Endothelial cell of umbilical vein (primary cell): ENCODE measurements at regions not wholly inside any gene's neighbourhood (a gene's known extent, or its start where the extent isn't known, plus 50 kb on each side); places are given as distances from the start of the nearest gene placed in this dataset.

Experiments used
- BruUV-seq: library from RNA; stranded (reverse); fragments of 400-500 nt; replicated peaks from 2 replicates; lab custom pipeline; 2021; lab: Mats Ljungman, UMichigan
- CTCF ChIA-PET: fragments of 300-600, 350-600 bp; sonication (Branson Sonifier 250); formaldehyde crosslinking; loops from one replicate; lab custom pipeline; 2021; ENCODE audit warnings: antibody characterized with exemption, inconsistent platforms; lab: Charles Lee
- POLR2A ChIA-PET: fragments of 300-600, 350-600 bp; sonication (Branson Sonifier 250); formaldehyde crosslinking; loops from one replicate; lab custom pipeline; 2021; ENCODE audit warnings: antibody characterized with exemption, inconsistent platforms; lab: Charles Lee
- DNase-seq: peaks from one replicate; pipeline ENCODE4 v3.0.0-alpha.2; 2011; ENCODE audit warnings: low read depth, low spot score
- FAIRE-seq: peaks from 2 replicates; lab custom pipeline; 2011; peaks lifted over from hg19 to GRCh38; lab: Jason Lieb, UNC
- H2AFZ ChIP-seq: 2 replicates; pipeline ENCODE4 v1.6.0; 2012; ENCODE audit warnings: low read depth, low read length, control low read depth, inconsistent platforms
- H3K27ac ChIP-seq: 2 replicates; pipeline ENCODE4 v1.5.1; 2011; ENCODE audit warnings: low read depth, mild to moderate bottlenecking, control low read depth, low read length, moderate library complexity; ENCODE audit not compliant: insufficient read depth
- H3K27me3 ChIP-seq, 2 experiments: 2 replicates each; pipeline versions ENCODE4 v1.6.0 to v1.6.1; 2011; ENCODE audit warnings: low read length in 2 of 2, mixed read lengths in 1 of 2; ENCODE audit not compliant: control insufficient read depth in 2 of 2, insufficient read depth in 2 of 2
- H3K36me3 ChIP-seq, 2 experiments: 2 replicates in 1 of 2; 3 replicates in 1 of 2; pipeline ENCODE4 v1.5.1; 2011; ENCODE audit warnings: low read length in 2 of 2, mild to moderate bottlenecking in 1 of 2, moderate library complexity in 1 of 2; ENCODE audit not compliant: control insufficient read depth in 2 of 2, insufficient read depth in 2 of 2; ENCODE audit errors: extremely low read depth in 1 of 2
- H3K4me1 ChIP-seq: 3 replicates; pipeline ENCODE4 v1.5.1; 2011; ENCODE audit warnings: mild to moderate bottlenecking, low read length; ENCODE audit not compliant: control insufficient read depth, insufficient read depth; ENCODE audit errors: extremely low read depth
- H3K4me2 ChIP-seq: 2 replicates; pipeline ENCODE4 v1.6.1; 2011; ENCODE audit warnings: low read length, control low read depth, mixed read lengths; ENCODE audit not compliant: insufficient read depth
- H3K4me3 ChIP-seq, 3 experiments: fragments of 200-600 bp in 1 of 3; sonication (generic), shearing (Covaris generic) in 1 of 3; replicated peaks in 1 of 3; 2 replicates each; pipeline ENCODE4 v1.5.1; 2011 to 2016; ENCODE audit warnings: control low read depth in 3 of 3, low read length in 3 of 3, mild to moderate bottlenecking in 2 of 3, inconsistent platforms in 1 of 3, low read depth in 1 of 3, moderate library complexity in 1 of 3; ENCODE audit not compliant: insufficient read depth in 1 of 3
- H3K79me2 ChIP-seq: 2 replicates; pipeline ENCODE4 v1.6.0; 2012; ENCODE audit warnings: low read length, inconsistent platforms; ENCODE audit not compliant: control insufficient read depth, insufficient read depth
- H3K9ac ChIP-seq: replicated peaks from 2 replicates; pipeline ENCODE3; 2011; ENCODE audit warnings: low read length, control low read depth; ENCODE audit not compliant: insufficient read depth; ENCODE audit errors: extremely low read depth
- H3K9me1 ChIP-seq: replicated peaks from 3 replicates; pipeline ENCODE4 v1.6.0; 2011; ENCODE audit warnings: mild to moderate bottlenecking, low read length; ENCODE audit not compliant: control insufficient read depth, insufficient read depth; ENCODE audit errors: extremely low read depth
- H3K9me3 ChIP-seq: replicated peaks from 2 replicates; pipeline ENCODE4 v1.5.1; 2012; ENCODE audit warnings: low read length, inconsistent platforms; ENCODE audit not compliant: control insufficient read depth, insufficient read depth
- H4K20me1 ChIP-seq: replicated peaks from 2 replicates; pipeline ENCODE3; 2011; ENCODE audit warnings: mild to moderate bottlenecking, low read length; ENCODE audit not compliant: control insufficient read depth, insufficient read depth; ENCODE audit errors: extremely low read depth
- EZH2 ChIP-seq: IDR thresholded peaks from 2 replicates; pipeline ENCODE4 v1.6.1; 2012; ENCODE audit warnings: borderline replicate concordance, low read depth, mild to moderate bottlenecking, moderate library complexity, low read length, inconsistent platforms; ENCODE audit not compliant: severe bottlenecking
- FOS ChIP-seq: IDR thresholded peaks from 2 replicates; pipeline ENCODE4 v1.6.1; 2011; ENCODE audit warnings: mild to moderate bottlenecking, low read length, moderate library complexity, borderline replicate concordance; ENCODE audit not compliant: insufficient read depth
- GATA2 ChIP-seq: IDR thresholded peaks from 2 replicates; pipeline ENCODE4 v1.7.0; 2011; ENCODE audit warnings: low read depth, mild to moderate bottlenecking, moderate library complexity, mixed read lengths, low read length; ENCODE audit not compliant: insufficient read length, insufficient read depth
- JUN ChIP-seq: IDR thresholded peaks from 2 replicates; pipeline ENCODE4 v1.6.1; 2011; ENCODE audit warnings: borderline replicate concordance, low read depth; ENCODE audit not compliant: insufficient read length, insufficient read depth
- MYC ChIP-seq: IDR thresholded peaks from one replicate; pipeline ENCODE4 v1.6.1; 2011; ENCODE audit warnings: mild to moderate bottlenecking, low read depth, low read length
- POLR2A ChIP-seq: IDR thresholded peaks from 2 replicates; pipeline ENCODE4 v1.6.1; 2012; ENCODE audit warnings: low read depth, mild to moderate bottlenecking, control low read depth, low read length
- POLR2AphosphoS5 ChIP-seq: IDR thresholded peaks from 2 replicates; pipeline ENCODE4 v1.6.1; 2012; ENCODE audit warnings: low read depth, mild to moderate bottlenecking, control low read depth, low read length, moderate library complexity; ENCODE audit not compliant: insufficient read depth
- dilution Hi-C: fragments of 300-500 bp; cut with MboI; formaldehyde crosslinking; loops from one replicate; pipeline ENCODE4 v1.15.0; 2019; ENCODE audit warnings: low sequenced_read_pairs; ENCODE audit not compliant: extremely low pct_ligation_motif_present
- intact Hi-C: fragments of 100-400 bp; cut with micrococcal nuclease; formaldehyde crosslinking; loops from one replicate; pipeline ENCODE4 v1.10.0; 2022
- TF ChIP-seq, protein P1 (sequence below): IDR thresholded peaks from 2 replicates; pipeline ENCODE4 v1.6.1; 2011; ENCODE audit not compliant: insufficient read depth, insufficient read length
- TF ChIP-seq, protein P2 (sequence below), 2 donors: IDR thresholded peaks; 1 replicate in 1 of 2; 2 replicates in 1 of 2; pipeline ENCODE4 v1.5.1; 2011; ENCODE audit warnings: low read length in 2 of 2, mild to moderate bottlenecking in 2 of 2, moderate library complexity in 2 of 2, control low read depth in 1 of 2, inconsistent platforms in 1 of 2, low read depth in 1 of 2; ENCODE audit not compliant: insufficient read depth in 1 of 2; ENCODE audit errors: extremely low read depth in 1 of 2

GRCh38 chr13:110017379-110017778 is 231.0 kb upstream of the IRS2 start:
- Histone ChIP-seq H3K4me3 (no peak overlapping the region), H3K9ac (no peak overlapping the region), H3K36me3 (no peaks in the 10 kb centered on the region), H3K4me1 (no peaks in the 10 kb centered on the region), H3K79me2 (no peaks in the 10 kb centered on the region), H4K20me1 (no peaks in the 10 kb centered on the region), H3K27me3 (no peaks in the 10 kb centered on the region), H3K27ac (no peak overlapping the region), H3K9me1 (no peaks in the 10 kb centered on the region), H3K9me3 (no peaks in the 10 kb centered on the region), H2AFZ (no peak overlapping the region), H3K4me2 (no peak overlapping the region)
- CTCF ChIA-PET: interaction anchor here (1.0 kb wide), 1 partner anchor 1056 kb away, joined by 3 read pairs; no protein-coding TSS in a partner anchor
- no peak for TF ChIP-seq POLR2A
- TF ChIP-seq, protein P1, sequence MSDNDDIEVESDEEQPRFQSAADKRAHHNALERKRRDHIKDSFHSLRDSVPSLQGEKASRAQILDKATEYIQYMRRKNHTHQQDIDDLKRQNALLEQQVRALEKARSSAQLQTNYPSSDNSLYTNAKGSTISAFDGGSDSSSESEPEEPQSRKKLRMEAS: no peak
- no peak for TF ChIP-seq GATA2
- TF ChIP-seq EZH2: no peak
- FAIRE-seq (no peak), DNase-seq (no peak)
- intact Hi-C loops (no loop called here), dilution Hi-C loops (no loop called here)
- POLR2A ChIA-PET: no interaction called here
- BruUV-seq: no TSS peak

- Histone ChIP-seq H3K4me1 (peaks cover 6% of the 10 kb centered on the region), H2AFZ (no peak overlapping the region), H3K9me1 (no peaks in the 10 kb centered on the region), H3K9ac (no peak overlapping the region), H3K27me3 (no peaks in the 10 kb centered on the region), H4K20me1 (no peaks in the 10 kb centered on the region), H3K4me2 (no peak overlapping the region), H3K9me3 (no peaks in the 10 kb centered on the region), H3K4me3 (no peak overlapping the region), H3K27ac (no peak overlapping the region), H3K36me3 (no peaks in the 10 kb centered on the region), H3K79me2 (no peaks in the 10 kb centered on the region)
- no TSS peak for BruUV-seq
- ChIA-PET CTCF (no interaction called here), POLR2A (no interaction called here)
- no peak for DNase-seq
- intact Hi-C loops (no loop called here), dilution Hi-C loops (no loop called here)
- FAIRE-seq: no peak
- no peak for TF ChIP-seq GATA2
- TF ChIP-seq, protein P1: no peak
- TF ChIP-seq FOS: no peak
- no peak for TF ChIP-seq POLR2AphosphoS5
- TF ChIP-seq, protein P2, sequence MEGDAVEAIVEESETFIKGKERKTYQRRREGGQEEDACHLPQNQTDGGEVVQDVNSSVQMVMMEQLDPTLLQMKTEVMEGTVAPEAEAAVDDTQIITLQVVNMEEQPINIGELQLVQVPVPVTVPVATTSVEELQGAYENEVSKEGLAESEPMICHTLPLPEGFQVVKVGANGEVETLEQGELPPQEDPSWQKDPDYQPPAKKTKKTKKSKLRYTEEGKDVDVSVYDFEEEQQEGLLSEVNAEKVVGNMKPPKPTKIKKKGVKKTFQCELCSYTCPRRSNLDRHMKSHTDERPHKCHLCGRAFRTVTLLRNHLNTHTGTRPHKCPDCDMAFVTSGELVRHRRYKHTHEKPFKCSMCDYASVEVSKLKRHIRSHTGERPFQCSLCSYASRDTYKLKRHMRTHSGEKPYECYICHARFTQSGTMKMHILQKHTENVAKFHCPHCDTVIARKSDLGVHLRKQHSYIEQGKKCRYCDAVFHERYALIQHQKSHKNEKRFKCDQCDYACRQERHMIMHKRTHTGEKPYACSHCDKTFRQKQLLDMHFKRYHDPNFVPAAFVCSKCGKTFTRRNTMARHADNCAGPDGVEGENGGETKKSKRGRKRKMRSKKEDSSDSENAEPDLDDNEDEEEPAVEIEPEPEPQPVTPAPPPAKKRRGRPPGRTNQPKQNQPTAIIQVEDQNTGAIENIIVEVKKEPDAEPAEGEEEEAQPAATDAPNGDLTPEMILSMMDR (IDR thresholded peaks at IDR 0.05; ENCODE audit: extremely low read depth in 1 of 2, insufficient read depth in 1 of 2, low read depth in 1 of 2, low read length in 2 of 2): no peak
- no peak for TF ChIP-seq MYC
- no peak for TF ChIP-seq POLR2A
- no peak for TF ChIP-seq JUN
- TF ChIP-seq EZH2: no peak
These were observed 228.9 kb upstream of the IRS2 start for GRCh38 chr13:110015253-110015652.
